Muscle of arm (tissue), 1 donor: ENCODE measurements at regions not wholly inside any gene's neighbourhood (a gene's known extent, or its start where the extent isn't known, plus 50 kb on each side); places are given as distances from the start of the nearest gene placed in this dataset.
"Not testable (repeated sequence)": the region's sequence is repeated elsewhere in the genome, so short reads cannot be mapped to it uniquely, and the experiment has no call there.

Experiments
- DNase-seq: peaks from one replicate; pipeline ENCODE4 v3.0.0-alpha.2; 2013

DNA sequence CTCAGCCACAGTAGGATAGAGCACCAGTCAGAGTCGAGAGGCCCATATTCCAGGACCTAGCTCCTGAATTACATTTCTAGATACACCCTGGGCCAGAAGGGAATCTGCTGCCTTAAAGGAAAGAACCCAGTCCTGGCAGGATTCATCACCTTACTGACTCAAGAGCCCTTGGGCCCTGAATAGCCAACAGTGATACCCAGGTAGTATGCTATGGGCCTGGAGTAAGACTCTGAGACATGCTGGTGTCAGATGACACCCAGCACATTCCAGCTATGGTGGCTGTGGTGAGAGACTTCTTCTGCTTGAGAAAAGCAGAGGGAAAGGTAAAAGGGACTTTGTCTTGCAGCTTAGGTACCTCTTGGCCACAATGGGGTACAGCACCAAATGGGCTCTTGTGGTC is 192.5 kb downstream of the MSX2 start:
- DNase-seq, result not testable (repeated sequence)

DNA sequence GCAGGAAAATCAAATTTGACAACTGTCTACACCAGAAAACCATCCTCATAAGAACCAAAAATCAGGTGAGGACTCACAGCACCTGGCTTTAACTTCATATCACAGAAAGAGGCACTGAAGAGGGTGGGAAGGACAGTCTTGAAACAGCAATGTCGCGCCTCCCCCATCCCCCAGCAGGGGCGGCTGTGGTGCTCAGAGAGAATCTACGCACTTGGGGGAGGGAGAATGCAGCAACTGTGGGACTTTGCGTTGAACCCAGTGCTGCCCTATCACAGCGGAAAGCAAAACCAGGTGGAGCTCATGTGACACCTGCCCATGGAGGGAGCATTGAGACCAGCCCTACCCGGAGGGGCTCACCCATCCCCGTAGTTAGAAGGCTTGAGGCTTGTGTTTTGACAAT is 191.8 kb downstream of the MSX2 start:
- no peak for DNase-seq

DNA sequence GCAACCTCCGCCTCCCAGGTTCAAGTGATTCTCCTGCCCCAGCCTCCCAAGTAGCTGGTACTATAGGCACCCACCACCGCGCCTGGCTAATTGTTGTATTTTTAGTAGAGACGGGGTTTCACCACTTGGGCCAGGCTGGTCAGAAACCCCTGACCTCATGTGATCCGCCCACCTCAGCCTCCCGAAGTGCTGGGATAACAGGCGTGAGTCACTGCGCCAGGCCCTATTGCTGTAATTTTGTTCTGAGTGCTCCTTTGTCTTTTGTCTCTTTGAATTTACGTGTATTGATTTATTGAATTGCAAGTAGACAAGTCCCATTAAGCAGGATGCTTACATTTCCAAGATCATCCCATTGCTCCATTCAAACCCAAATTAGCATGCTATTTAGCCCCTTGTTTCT is 186.7 kb downstream of the MSX2 start:
- DNase-seq, result no peak

DNA sequence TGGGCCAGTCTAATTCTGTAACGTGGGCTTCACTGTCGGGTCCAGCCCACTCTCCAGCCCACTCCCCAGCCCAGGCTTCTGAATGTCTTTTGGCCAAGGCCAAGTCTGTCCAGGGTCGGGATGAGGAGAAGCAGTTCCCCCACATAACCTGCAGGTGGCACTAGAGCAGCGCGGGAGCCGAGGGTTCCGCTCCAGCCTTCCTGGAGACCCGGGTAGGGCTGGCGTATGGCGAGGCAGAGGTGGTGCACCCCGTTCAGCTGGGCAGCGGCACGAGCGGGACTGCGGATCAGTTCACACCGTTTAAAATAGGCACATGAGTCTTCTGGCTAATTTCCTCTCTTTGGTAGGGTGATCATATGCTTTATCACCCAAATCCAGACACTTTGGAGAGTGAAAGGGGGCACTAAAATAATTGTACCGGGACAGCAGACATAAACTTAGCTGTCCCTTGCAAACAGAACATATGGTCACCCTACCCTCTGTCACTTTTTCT is 185.9 kb downstream of the MSX2 start:
- peak; percentile 59 for DNase-seq

DNA sequence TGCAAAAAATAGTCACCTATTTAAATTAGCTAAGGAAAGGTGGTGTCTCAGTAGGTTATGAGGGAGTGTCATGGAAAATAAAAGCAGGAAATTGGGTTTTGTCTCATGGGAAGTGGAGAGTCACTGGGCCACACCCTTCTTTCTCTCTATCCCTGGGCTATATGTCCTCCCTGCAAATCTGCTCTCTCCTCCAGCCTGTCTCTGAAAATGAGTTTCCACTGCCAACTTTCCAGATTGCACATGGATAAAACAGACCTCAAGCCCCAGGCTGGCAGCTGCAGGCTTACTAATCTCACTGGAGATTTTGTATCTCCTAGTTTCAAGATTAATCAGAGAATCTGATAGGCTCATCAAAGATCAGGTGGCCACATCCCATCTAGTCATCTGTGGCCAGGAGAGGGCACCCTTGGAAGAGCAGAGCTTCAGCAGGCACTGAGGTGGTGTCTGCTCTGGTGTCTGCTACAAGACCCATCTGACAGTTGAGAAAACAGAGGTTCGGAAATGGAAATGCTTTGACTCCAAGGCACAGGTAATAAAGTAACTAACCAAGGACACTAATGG is 178.9 kb downstream of the MSX2 start:
- no peak for DNase-seq

DNA sequence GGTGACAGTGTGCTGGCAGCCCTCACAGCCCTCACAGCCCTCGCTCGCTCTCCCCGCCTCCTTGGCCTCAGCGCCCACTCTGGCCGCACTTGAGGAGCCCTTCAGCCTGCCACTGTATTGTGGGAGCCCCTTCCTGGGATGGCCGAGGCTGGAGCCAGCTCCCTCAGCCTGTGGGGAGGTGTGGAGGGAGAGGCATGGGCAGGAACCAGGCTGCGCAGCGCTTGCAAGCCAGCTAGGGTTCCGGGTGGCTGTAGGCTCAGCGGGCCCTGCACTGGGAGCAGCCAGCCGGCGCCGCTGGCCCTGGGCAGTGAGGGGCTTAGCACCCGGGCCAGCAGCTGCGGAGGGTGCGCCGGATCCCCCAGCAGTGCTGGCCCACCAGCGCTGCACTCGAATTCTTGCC is 177.0 kb downstream of the MSX2 start:
- DNase-seq, result no peak

DNA sequence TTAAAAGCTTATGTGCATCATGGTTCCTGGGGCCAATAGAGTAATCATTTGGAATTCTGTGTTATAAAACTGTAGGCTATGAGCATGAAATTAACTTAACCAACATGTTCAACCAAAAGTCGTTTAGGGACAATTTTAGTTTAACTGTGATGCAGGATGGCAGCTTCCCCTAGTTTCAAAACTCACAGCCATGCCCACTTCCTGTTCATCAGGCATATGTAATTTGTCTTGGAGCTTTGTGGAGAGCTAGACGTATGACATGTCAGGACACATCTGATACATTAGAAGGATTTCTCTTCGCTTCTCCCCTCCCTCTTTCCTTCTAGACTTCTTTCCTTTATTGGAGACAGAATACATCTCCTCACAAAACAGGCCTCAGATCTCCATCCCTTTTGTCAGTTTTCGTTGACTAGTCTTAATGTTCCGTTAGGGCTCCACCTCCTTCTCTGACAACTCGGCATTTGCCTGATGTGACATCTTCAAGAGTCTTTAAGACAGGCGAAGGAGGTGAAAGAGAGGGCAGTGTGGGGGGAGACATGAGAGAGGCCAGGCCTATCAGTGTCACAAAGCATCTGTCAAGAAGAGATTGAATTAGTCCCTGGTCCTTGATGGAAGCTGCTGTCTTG is 176.0 kb downstream of the MSX2 start:
- DNase-seq, result no peak

DNA sequence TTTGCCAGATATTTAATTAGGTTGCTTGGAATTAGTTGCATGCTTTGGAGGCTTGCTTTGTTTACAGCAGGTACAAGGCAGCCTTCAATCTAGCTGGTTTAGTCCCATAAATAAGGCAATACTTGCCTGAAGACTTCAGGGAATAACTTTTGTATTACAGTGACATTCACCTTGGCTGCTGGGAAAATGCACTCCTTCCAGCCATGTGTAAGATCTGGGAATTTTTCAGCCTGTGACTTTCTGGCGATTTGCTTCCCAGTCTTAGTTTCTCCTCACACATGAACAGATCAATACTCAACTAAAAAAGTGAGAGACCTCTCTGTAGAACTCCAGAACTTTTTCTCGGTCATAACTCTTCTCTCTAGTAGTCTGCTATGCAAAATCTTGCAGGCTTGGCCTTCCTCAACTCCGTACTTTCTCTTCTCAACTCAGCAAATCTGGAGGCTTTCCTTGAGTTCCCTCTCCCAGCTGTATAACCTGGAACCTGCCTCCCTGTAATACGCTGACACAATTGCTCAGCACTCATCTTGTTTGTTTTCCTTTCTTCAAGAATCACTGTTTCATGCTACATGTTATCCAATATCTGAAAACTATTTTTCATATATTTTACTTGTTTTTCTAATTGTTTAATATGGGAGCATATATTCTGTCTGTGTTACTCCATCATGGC is 173.0 kb downstream of the MSX2 start:
- DNase-seq, result no peak

DNA sequence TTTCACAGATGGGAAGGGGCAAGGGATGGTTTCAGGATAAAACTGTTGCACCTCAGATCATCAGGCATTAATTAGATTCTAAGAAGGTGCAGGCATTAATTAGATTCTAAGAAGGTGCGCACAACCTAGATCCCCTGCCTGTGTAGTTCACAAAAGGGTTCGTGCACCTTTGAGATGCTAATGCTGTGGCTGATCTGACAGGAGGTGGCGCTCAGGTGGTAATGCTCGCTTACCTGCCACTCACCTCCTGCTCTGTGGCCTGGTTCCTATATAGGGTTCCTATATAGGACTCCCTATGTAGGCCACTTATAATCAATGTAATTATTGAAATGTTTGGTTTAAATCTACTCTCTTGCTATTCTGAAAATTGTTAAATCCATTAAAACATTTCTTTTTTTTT is 171.0 kb downstream of the MSX2 start:
- no peak for DNase-seq

DNA sequence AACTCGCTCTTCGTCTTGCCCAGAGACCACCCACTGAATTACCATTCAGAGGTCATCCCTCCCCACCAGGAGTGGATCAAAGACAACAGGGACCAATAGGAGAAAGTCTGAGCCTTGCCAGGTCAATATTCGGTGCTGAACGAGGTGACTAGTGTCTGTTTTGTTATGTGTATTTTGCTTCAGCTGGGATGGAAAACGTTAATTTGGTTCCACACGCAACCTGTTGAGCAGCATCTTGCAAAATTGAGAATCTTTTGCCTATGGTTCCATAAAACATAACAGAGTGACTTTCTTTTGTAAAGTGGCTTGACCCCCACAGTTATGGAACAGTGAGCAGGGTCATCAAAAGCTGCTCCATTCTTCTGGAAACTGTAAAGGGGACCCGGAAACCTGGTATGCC is 168.4 kb downstream of the MSX2 start:
- DNase-seq, result no peak

DNA sequence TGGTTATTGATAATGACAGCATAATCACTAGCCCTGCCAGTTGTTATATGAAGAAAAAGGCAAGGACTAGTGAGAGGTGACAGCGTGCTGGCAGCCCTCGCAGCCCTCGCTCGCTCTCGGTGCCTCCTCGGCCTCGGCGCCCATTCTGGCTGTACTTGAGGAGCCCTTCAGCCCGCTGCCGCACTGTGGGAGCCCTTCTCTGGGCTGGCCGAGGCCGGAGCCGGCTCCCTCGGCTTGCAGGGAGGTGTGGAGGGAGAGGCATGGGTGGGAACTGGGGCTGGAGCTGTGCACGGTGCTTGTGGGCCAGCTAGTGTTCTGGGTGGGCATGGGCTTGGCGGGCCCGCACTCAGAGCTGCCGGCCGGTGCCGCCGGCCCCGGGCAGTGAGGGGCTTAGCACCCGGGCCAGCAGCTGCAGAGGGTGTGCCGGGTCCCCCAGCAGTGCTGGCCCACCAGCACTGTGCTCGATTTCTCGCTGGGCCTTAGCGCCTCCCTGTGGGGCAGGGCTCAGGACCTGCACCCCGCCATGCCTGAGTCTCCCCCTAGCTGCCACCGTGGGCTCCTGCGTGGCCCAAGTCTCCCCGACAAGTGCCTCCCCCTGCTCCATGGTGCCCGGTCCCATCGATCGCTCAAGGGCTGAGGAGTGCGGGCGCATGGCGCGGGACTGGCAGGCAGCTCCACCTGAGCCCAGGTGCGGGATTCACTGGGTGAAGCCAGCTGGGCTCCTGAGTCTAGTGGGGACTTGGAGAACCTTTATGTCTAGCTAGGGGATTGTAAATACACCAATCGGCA is 156.2 kb downstream of the MSX2 start:
- DNase-seq, result not testable (repeated sequence)

DNA sequence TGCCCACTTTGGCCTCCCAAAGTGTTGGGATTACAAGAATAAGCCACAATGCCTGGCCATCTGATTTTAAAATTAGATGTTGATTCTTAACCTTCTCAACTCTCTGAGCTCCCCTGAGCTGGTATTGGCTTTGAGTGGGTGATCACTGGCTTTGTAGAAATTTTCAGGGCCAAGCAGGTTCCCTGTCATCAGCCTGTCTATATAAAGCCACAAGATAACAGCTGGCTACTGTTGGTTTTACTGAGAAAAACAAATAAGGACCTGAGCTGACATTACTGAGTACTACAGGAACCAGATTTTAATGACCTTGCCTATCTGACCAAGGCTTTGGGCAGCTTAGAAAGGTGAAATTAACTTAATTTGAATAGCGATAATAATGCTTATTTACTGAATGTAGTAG is 153.6 kb downstream of the MSX2 start:
- DNase-seq, result no peak

DNA sequence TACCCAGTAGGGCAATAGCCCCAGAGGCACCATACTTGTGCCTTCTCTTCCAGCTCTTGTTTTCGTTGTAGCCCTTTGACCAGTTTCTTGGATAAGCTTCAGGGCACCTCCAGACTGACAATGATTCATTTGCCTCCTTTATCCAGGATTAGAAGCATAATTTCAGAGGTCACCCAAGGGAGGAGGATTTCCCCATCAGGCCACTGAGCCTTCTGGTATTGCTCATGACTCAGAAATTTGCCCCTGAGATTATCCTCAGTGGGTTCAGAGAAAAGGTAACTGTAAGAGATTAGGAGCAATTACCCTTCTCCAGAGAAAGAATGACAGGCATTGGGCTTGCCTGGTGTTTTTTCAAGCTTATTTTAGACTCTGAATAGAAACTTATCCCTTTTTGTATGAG is 147.9 kb downstream of the MSX2 start:
- no peak for DNase-seq

DNA sequence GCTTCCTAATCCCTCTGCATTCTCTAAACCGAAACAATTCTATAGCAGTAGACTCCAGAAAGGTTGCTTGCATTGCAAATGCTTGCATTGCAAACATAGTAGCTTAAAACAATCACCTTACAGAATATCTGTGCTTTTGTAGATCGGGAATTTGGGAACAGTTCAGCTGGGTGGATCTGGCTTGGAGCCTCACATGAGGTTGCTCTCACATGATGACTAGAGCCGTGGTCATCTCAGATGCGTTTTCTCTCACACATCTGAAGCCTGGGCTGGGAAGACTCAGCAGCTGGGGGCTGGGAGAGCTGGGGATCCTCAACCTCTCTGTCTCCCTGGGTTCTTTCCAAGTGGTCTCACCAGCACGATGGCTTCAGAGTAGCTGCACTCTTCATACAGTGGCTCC is 127.8 kb downstream of the MSX2 start:
- DNase-seq, result peak; percentile 15

DNA sequence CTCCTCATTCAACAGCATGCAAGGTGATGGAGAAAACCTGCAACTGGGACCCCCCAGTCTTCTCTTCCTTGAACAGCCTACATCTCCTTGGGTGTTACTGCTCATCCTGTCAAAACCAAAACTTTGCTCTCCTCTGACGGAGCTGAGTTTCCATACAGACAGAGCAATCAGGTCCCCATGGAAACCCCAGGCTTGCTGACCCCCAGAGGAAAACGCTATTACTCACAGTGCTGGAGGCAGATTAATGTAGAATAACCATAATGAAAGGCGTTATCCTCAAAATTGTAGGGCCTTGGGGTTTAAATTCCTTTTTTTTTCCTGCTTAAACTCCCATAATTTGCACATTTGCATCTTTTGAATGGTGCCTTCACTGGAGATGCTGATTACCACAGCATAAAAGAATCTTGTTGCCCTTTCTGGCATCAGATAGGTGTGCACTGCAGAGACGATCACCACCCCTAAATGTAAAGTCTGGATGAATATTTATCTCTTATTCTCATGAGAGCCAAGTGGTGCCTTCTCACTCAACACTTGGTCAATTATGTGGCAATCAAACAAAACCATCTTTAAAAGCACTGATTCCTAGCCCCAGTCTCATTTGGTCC is 126.3 kb downstream of the MSX2 start:
- DNase-seq, result no peak

DNA sequence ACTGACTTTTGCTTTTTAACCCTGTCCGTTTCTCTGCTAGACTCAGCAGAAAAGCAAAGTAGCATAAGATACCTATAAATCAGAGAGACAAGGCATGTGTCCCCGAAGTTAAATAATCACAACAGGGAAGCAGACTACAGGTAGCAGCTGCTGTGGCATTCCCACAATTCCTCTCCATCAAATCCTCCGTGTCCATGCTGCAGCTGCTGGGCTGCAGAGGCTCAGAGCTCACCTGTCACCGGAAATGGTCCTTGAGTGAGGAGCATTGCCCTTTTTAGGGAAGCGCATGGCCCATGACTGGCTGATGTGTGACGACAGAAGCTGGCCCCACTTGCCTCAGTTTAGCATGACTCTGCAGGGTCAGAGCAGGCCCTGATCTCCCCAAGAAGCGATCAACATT is 125.0 kb downstream of the MSX2 start:
- DNase-seq, result no peak

DNA sequence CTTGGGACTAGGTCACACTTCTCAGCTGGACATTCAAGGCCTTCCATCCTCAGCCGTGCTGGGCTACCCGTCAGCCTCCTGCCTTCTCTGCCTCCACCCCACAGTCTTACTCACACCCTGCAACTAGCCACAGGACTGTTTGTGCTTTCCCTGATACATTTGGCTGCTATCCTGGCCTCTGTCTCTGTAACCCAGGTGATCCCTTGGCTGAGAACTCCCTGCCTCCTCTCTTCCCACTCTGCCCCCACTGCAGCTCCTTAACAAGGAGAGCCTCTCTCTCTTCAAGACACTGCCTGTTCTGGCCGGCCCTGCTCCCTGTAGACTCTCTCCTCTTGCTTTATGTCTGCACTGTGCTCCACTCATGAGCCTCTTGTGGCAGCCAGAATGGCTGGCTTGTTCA is 120.6 kb downstream of the MSX2 start:
- peak; percentile 20 for DNase-seq

DNA sequence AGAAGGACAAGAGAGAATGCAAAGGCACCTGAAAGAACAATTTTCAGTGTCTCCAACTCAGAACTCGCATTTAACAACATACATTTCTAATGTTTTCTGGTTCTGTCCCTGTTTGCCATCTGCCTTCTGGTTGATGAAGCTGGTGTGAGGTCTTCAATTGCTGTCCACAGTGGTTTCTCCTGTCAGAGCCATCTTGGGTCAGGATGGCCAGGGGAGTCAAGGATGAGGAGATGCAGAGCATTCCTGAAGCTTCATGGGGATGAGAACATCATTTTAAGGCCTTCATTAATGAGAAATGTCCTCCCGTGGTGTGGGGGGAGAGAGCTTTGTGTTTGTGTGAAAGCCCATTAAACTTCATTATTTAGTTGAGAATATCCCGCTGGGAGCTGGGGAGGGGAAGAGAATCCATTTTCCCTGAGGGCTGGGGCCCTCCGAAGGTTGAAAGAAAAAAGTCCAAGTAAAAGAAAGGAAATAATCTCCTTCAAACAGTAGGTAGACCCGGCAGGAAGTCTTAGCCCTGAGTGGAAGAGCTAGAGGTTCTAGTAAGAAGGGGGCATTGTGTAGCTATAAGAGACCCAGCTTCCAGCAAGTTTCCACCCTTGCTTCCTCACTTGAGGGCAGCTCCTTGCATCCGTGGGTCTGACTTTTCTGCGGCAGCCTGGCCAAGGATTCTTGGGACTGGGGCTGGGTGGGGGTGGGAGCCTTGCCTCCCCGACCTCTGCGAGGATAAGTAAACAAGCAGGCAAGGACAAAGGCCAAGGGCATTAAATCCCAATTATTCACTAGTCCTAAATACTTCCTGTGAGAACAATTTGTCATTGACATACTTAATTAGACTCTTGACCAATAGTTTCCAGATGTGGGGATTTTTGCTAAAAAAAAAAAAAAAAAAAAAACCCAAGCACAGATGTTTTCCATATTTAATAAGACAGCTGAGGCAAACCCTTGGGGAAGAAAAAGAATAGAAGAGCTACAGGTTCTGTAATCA is 119.2 kb downstream of the MSX2 start:
- peak; percentile 43 for DNase-seq

DNA sequence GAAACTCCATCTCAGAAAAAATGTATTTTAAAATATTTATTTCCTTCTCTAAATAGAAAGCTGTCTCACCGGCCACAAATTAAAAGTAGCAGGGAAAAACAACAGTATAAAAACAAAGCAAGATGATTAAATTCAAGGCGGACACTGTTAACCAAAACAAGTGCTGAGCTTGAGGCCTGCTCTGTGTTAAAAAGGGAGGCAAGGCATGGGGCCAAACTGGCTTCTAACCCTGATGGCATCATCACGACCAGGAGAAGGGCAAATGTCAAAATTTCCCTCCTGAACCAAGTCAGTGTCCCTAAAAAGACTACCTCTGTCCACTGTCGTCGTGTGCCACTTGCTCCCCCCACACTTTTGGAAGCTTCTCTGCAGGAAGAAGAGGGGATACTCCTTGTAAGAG is 116.1 kb downstream of the MSX2 start:
- no peak for DNase-seq

DNA sequence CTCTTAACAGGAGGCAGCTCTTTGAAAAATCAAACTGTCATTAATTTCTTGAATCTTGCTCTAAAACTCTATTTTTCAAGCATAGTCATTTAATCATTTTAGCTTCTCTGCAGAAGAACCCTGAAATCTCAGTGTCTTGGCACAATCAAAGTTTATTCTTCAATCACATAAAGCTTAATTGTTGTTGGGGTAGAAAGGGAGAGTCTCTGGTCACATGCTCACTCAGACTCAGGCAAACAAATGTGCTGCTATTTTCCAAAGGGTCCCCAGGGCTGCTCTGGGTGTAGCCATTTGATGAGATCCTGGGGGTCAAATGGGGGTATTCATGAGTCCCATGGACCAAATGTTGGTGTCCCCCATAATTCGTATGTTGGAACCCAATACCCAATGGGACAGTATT is 114.8 kb downstream of the MSX2 start:
- DNase-seq, result no peak
